ENCODE measurements at regions not wholly inside any gene's neighbourhood (a gene's known extent, or its start where the extent isn't known, plus 50 kb on each side); places are given as distances from the start of the nearest gene placed in this dataset.

GRCh38 chr14:101122237-101123141 lies 219.0 kb upstream of the RTL1 start:
- Histone ChIP-seq H3K4me3 (no peak overlapping the region), H3K4me1 (peaks cover 0 to 22% (median 5%) of the 10 kb centered on the region in 9 donors), H3K9me3 (no peaks in the 10 kb centered on the region), H3K27me3 (peaks cover 0 to 13% (median 6%) of the 10 kb centered on the region in 7 donors), H3K36me3 (no peaks in the 10 kb centered on the region), H3K27ac (no peak overlapping the region)
- intact Hi-C loops (cut with DNase I), result no loop called here
- DNase-seq (no peak), ATAC-seq (no peak)
- TF ChIP-seq, protein P1, sequence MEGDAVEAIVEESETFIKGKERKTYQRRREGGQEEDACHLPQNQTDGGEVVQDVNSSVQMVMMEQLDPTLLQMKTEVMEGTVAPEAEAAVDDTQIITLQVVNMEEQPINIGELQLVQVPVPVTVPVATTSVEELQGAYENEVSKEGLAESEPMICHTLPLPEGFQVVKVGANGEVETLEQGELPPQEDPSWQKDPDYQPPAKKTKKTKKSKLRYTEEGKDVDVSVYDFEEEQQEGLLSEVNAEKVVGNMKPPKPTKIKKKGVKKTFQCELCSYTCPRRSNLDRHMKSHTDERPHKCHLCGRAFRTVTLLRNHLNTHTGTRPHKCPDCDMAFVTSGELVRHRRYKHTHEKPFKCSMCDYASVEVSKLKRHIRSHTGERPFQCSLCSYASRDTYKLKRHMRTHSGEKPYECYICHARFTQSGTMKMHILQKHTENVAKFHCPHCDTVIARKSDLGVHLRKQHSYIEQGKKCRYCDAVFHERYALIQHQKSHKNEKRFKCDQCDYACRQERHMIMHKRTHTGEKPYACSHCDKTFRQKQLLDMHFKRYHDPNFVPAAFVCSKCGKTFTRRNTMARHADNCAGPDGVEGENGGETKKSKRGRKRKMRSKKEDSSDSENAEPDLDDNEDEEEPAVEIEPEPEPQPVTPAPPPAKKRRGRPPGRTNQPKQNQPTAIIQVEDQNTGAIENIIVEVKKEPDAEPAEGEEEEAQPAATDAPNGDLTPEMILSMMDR (IDR thresholded peaks at IDR 0.05), result no peak
- 89 to 93% methylated on average over 21 of the region's 21 CpGs for WGBS, 2 donors

GRCh38 chr14:101123618-101124510 lies 220.3 kb upstream of the RTL1 start:
- Histone ChIP-seq H3K27me3 (peaks cover 0 to 24% (median 19%) of the 10 kb centered on the region in 7 donors), H3K4me3 (no peak overlapping the region), H3K4me1 (peaks cover 0 to 22% (median 4%) of the 10 kb centered on the region in 9 donors), H3K36me3 (no peaks in the 10 kb centered on the region), H3K9me3 (no peaks in the 10 kb centered on the region), H3K27ac (no peak overlapping the region)
- TF ChIP-seq, protein P1 (IDR thresholded peaks at IDR 0.05), result no peak
- WGBS, 2 donors, result 87 to 89% methylated on average over 19 of the region's 19 CpGs
- intact Hi-C loops (cut with DNase I), result no loop called here
- ATAC-seq (no peak), DNase-seq (no peak)

- Histone ChIP-seq H3K36me3 (no peaks in the 10 kb centered on the region), H3K27ac (no peak overlapping the region), H3K4me3 (no peak overlapping the region), H3K9me3 (no peaks in the 10 kb centered on the region), H3K4me1 (peaks cover 0 to 14% (median 0%) of the 10 kb centered on the region in 9 donors), H3K27me3 (peaks cover 0 to 29% (median 17%) of the 10 kb centered on the region in 7 donors)
- ATAC-seq, result no peak
- TF ChIP-seq, protein P1 (IDR thresholded peaks at IDR 0.05), result no peak
- DNase-seq, result no peak
- WGBS, 2 donors, result 88 to 92% methylated on average over 11 of the region's 11 CpGs
- intact Hi-C loops (cut with DNase I), result no loop called here
Measured at GRCh38 chr14:101124815-101125214, 221.3 kb upstream of the RTL1 start.

GRCh38 chr14:101125313-101125712 lies 221.8 kb upstream of the RTL1 start:
- Histone ChIP-seq H3K4me3 (no peak overlapping the region), H3K36me3 (no peaks in the 10 kb centered on the region), H3K4me1 (peaks cover 0 to 9% (median 0%) of the 10 kb centered on the region in 9 donors), H3K27me3 (peaks cover 0 to 29% (median 17%) of the 10 kb centered on the region in 7 donors), H3K9me3 (no peaks in the 10 kb centered on the region), H3K27ac (no peak overlapping the region)
- TF ChIP-seq, protein P1 (IDR thresholded peaks at IDR 0.05), result no peak
- DNase-seq (no peak), ATAC-seq (no peak)
- intact Hi-C loops (cut with DNase I), result no loop called here
- whole genome bisulfite sequencing, 2 donors, result 92 to 94% methylated on average over 10 of the region's 10 CpGs
